H1 (cell line): ENCODE measurements at regions not wholly inside any gene's neighbourhood (a gene's known extent, or its start where the extent isn't known, plus 50 kb on each side); places are given as distances from the start of the nearest gene placed in this dataset.

Experiments
- CTCF ChIA-PET: fragments of 300-600 bp; sonication (Branson Sonifier 250); formaldehyde crosslinking; loops from one replicate; lab custom pipeline; 2021; ENCODE audit not compliant: partially characterized antibody; lab: Charles Lee
- POLR2A ChIA-PET: fragments of 300-600 bp; sonication (Branson Sonifier 250); formaldehyde crosslinking; loops from one replicate; lab custom pipeline; 2021; ENCODE audit warnings: inconsistent platforms; ENCODE audit not compliant: partially characterized antibody; lab: Charles Lee
- DNase-seq, 2 experiments: peaks; one replicate each; pipeline versions ENCODE4 v3.0.0 to v3.0.0-alpha.2; 2010 to 2022; ENCODE audit warnings: low spot score in 2 of 2, low read depth in 1 of 2, mixed read lengths in 1 of 2
- FAIRE-seq: peaks from 2 replicates; lab custom pipeline; 2011; peaks lifted over from hg19 to GRCh38; lab: Jason Lieb, UNC
- H2AFZ ChIP-seq: 2 replicates; pipeline ENCODE4 v1.8.1; 2012; ENCODE audit warnings: low read length, inconsistent platforms
- H2AK5ac ChIP-seq: 2 replicates; pipeline ENCODE4 v1.6.1; 2013; ENCODE audit warnings: low read depth, low read length
- H2BK120ac ChIP-seq: replicated peaks from 2 replicates; pipeline ENCODE3; 2013; ENCODE audit warnings: low read depth, low read length, inconsistent platforms
- H2BK12ac ChIP-seq: 2 replicates; pipeline ENCODE4 v1.6.1; 2013; ENCODE audit warnings: low read depth, low read length
- H2BK15ac ChIP-seq: 2 replicates; pipeline ENCODE4 v1.6.1; 2013; ENCODE audit warnings: low read length
- H2BK20ac ChIP-seq: 2 replicates; pipeline ENCODE4 v1.6.1; 2013; ENCODE audit warnings: low read length
- H2BK5ac ChIP-seq: 2 replicates; pipeline ENCODE4 v1.6.1; 2013; ENCODE audit warnings: low read depth, low read length
- H3K14ac ChIP-seq: 2 replicates; pipeline ENCODE4 v1.6.1; 2013; ENCODE audit warnings: inconsistent platforms; ENCODE audit not compliant: insufficient read length
- H3K18ac ChIP-seq: 2 replicates; pipeline ENCODE4 v1.6.1; 2013; ENCODE audit warnings: low read length; ENCODE audit errors: extremely low read depth
- H3K23ac ChIP-seq: 2 replicates; pipeline ENCODE4 v1.6.1; 2013; ENCODE audit warnings: inconsistent platforms; ENCODE audit not compliant: insufficient read length
- H3K23me2 ChIP-seq: 2 replicates; pipeline ENCODE4 v1.6.1; 2013; ENCODE audit warnings: low read depth, low read length
- H3K27ac ChIP-seq: 2 replicates; pipeline ENCODE4 v1.6.1; 2011; ENCODE audit warnings: low read depth, low read length, inconsistent platforms
- H3K27me3 ChIP-seq, 4 experiments: replicated peaks in 1 of 4; 1 replicate in 1 of 4; 2 replicates in 3 of 4; pipeline versions ENCODE4 v1.6.1 to v1.8.1; 2011 to 2013; ENCODE audit warnings: low read length in 3 of 4, mild to moderate bottlenecking in 3 of 4, inconsistent platforms in 2 of 4, mixed read lengths in 2 of 4, moderate library complexity in 1 of 4; ENCODE audit not compliant: control insufficient read depth in 3 of 4, insufficient read depth in 3 of 4; ENCODE audit errors: extremely low read depth in 1 of 4
- H3K36me3 ChIP-seq, 4 experiments: 2 replicates each; pipeline versions ENCODE4 v1.6.1 to v1.8.1; 2011 to 2013; ENCODE audit warnings: mild to moderate bottlenecking in 4 of 4, low read length in 3 of 4, moderate library complexity in 2 of 4, control low read depth in 1 of 4, inconsistent platforms in 1 of 4; ENCODE audit not compliant: insufficient read depth in 4 of 4, control insufficient read depth in 2 of 4
- H3K4ac ChIP-seq: replicated peaks from 2 replicates; pipeline ENCODE3; 2013; ENCODE audit warnings: low read length, low read depth, mixed read lengths, inconsistent platforms; ENCODE audit not compliant: insufficient read length
- H3K4me1 ChIP-seq, 4 experiments: replicated peaks in 1 of 4; 1 replicate in 1 of 4; 2 replicates in 3 of 4; pipeline versions ENCODE4 v1.6.1 to v1.8.1; 2011 to 2013; ENCODE audit warnings: low read length in 3 of 4, inconsistent platforms in 2 of 4, mixed read lengths in 1 of 4; ENCODE audit not compliant: insufficient read depth in 4 of 4, control insufficient read depth in 3 of 4
- H3K4me2 ChIP-seq, 2 experiments: 2 replicates each; pipeline versions ENCODE4 v1.6.1 to v1.8.1; 2011 to 2013; ENCODE audit warnings: low read depth in 2 of 2, low read length in 2 of 2, control low read depth in 1 of 2, inconsistent platforms in 1 of 2, mild to moderate bottlenecking in 1 of 2; ENCODE audit not compliant: insufficient read depth in 1 of 2
- H3K4me3 ChIP-seq, 4 experiments: fragments of 200-600, 300-600 bp in 1 of 4; sonication (generic), shearing (Covaris generic), sonication (Bioruptor Twin) in 1 of 4; 2 replicates each; pipeline versions ENCODE4 v1.5.1 to v1.8.1; 2011 to 2016; ENCODE audit warnings: low read length in 4 of 4, low read depth in 3 of 4, control low read depth in 2 of 4, inconsistent platforms in 2 of 4, mild to moderate bottlenecking in 2 of 4, mixed read lengths in 1 of 4, moderate library complexity in 1 of 4; ENCODE audit not compliant: insufficient read depth in 2 of 4; ENCODE audit errors: extremely low read depth in 1 of 4
- H3K56ac ChIP-seq: replicated peaks from 2 replicates; pipeline ENCODE3; 2013; ENCODE audit warnings: low read depth, mild to moderate bottlenecking, mixed read lengths, low read length, inconsistent platforms; ENCODE audit not compliant: insufficient read length
- H3K79me1 ChIP-seq: 2 replicates; pipeline ENCODE4 v1.6.1; 2013; ENCODE audit warnings: low read depth, low read length, control low read depth
- H3K79me2 ChIP-seq, 2 experiments: 2 replicates each; pipeline versions ENCODE4 v1.6.1 to v1.8.1; 2012 to 2013; ENCODE audit warnings: low read length in 2 of 2, mild to moderate bottlenecking in 2 of 2, inconsistent platforms in 1 of 2; ENCODE audit not compliant: insufficient read depth in 2 of 2, control insufficient read depth in 1 of 2
- H3K9ac ChIP-seq, 4 experiments: replicated peaks in 1 of 4; 1 replicate in 1 of 4; 2 replicates in 3 of 4; pipeline versions ENCODE4 v1.6.1 to v1.8.1; 2011 to 2013; ENCODE audit warnings: low read depth in 3 of 4, low read length in 3 of 4, control low read depth in 2 of 4, mild to moderate bottlenecking in 2 of 4, moderate library complexity in 2 of 4, inconsistent platforms in 1 of 4; ENCODE audit errors: extremely low read depth in 1 of 4
- H3K9me3 ChIP-seq, 2 experiments: 2 replicates each; pipeline versions ENCODE4 v1.6.1 to v1.8.1; 2012 to 2013; ENCODE audit warnings: mild to moderate bottlenecking in 2 of 2, moderate library complexity in 2 of 2, control low read depth in 1 of 2, inconsistent platforms in 1 of 2, low read depth in 1 of 2, low read length in 1 of 2, mixed read lengths in 1 of 2; ENCODE audit not compliant: insufficient read depth in 2 of 2
- H4K20me1 ChIP-seq, 2 experiments: replicated peaks in 1 of 2; 2 replicates each; pipeline versions ENCODE3 to v1.8.1; 2011 to 2013; ENCODE audit warnings: inconsistent platforms in 2 of 2, low read length in 2 of 2, mild to moderate bottlenecking in 1 of 2; ENCODE audit not compliant: insufficient read depth in 2 of 2, control insufficient read depth in 1 of 2
- H4K5ac ChIP-seq: 2 replicates; pipeline ENCODE4 v1.6.1; 2013; ENCODE audit warnings: low read length, low read depth, mixed read lengths, inconsistent platforms; ENCODE audit not compliant: insufficient read length
- H4K8ac ChIP-seq: 2 replicates; pipeline ENCODE4 v1.8.0; 2013; ENCODE audit warnings: mild to moderate bottlenecking, moderate library complexity, low read length, inconsistent platforms; ENCODE audit not compliant: insufficient read depth; ENCODE audit errors: extremely low read depth
- H4K91ac ChIP-seq: replicated peaks from 2 replicates; pipeline ENCODE3; 2013; ENCODE audit warnings: low read length, mixed read lengths, inconsistent platforms; ENCODE audit not compliant: insufficient read length
- BACH1 ChIP-seq: IDR thresholded peaks from 2 replicates; pipeline ENCODE4 v1.6.1; 2012; ENCODE audit warnings: low read length, improper control_type of control experiment
- CBX8 ChIP-seq: fragments of 300-800, 300-1000 bp; sonication (generic); IDR thresholded peaks from 2 replicates; pipeline ENCODE4 v1.7.1; 2016; ENCODE audit warnings: low read depth, low read length, borderline replicate concordance
- CREB1 ChIP-seq: IDR thresholded peaks from 2 replicates; pipeline ENCODE4 v1.6.1; 2012; ENCODE audit warnings: inconsistent platforms
- EP300 ChIP-seq, 2 experiments: IDR thresholded peaks; 1 replicate in 1 of 2; 2 replicates in 1 of 2; pipeline ENCODE4 v1.6.1; 2011 to 2012; ENCODE audit warnings: low read depth in 2 of 2, low read length in 2 of 2, mild to moderate bottlenecking in 2 of 2, borderline replicate concordance in 1 of 2, inconsistent platforms in 1 of 2, moderate library complexity in 1 of 2
- FOSL1 ChIP-seq: IDR thresholded peaks from 2 replicates; pipeline ENCODE4 v1.6.1; 2011; ENCODE audit warnings: mild to moderate bottlenecking, low read depth, low read length, moderate library complexity; ENCODE audit not compliant: insufficient read depth
- GABPA ChIP-seq: IDR thresholded peaks from 2 replicates; pipeline ENCODE4 v1.6.1; 2011; ENCODE audit warnings: mild to moderate bottlenecking, low read length, moderate library complexity, borderline replicate concordance; ENCODE audit not compliant: insufficient read depth
- JUN ChIP-seq: IDR thresholded peaks from 2 replicates; pipeline ENCODE4 v1.6.1; 2011; ENCODE audit warnings: low read depth, mild to moderate bottlenecking, improper control_type of control experiment, low read length
- KDM4A ChIP-seq: IDR thresholded peaks from one replicate; pipeline ENCODE4 v1.7.1; 2012; ENCODE audit warnings: low read depth, mild to moderate bottlenecking, moderate library complexity, low read length, inconsistent platforms; ENCODE audit not compliant: severe bottlenecking
- MAFK ChIP-seq: IDR thresholded peaks from 2 replicates; pipeline ENCODE4 v1.6.1; 2012; ENCODE audit warnings: low read depth, mild to moderate bottlenecking, improper control_type of control experiment, low read length
- POU5F1 ChIP-seq: IDR thresholded peaks from 2 replicates; pipeline ENCODE4 v1.6.1; 2011; ENCODE audit warnings: low read depth, mild to moderate bottlenecking, low read length, moderate library complexity
- RAD21 ChIP-seq, 2 experiments: IDR thresholded peaks in 1 of 2; conservative IDR thresholded peaks in 1 of 2; 2 replicates each; pipeline ENCODE4 v1.6.1; 2011; ENCODE audit warnings: low read depth in 2 of 2, low read length in 2 of 2, improper control_type of control experiment in 1 of 2, inconsistent platforms in 1 of 2, mild to moderate bottlenecking in 1 of 2, moderate library complexity in 1 of 2
- SIN3A ChIP-seq, 2 experiments: IDR thresholded peaks in 1 of 2; conservative IDR thresholded peaks in 1 of 2; 2 replicates each; pipeline ENCODE4 v1.6.1; 2011 to 2012; ENCODE audit warnings: low read length in 2 of 2, improper control_type of control experiment in 1 of 2, low read depth in 1 of 2, mild to moderate bottlenecking in 1 of 2
- SP1 ChIP-seq: IDR thresholded peaks from 2 replicates; pipeline ENCODE4 v1.6.1; 2011; ENCODE audit warnings: low read depth, low read length
- TAF1 ChIP-seq: IDR thresholded peaks from 2 replicates; pipeline ENCODE4 v1.6.1; 2011; ENCODE audit warnings: mild to moderate bottlenecking, low read depth, low read length
- YY1 ChIP-seq: IDR thresholded peaks from 2 replicates; pipeline ENCODE4 v1.6.1; 2011; ENCODE audit warnings: low read depth, mild to moderate bottlenecking, low read length
- WGBS, 2 experiments: shearing (Covaris generic) in 1 of 2; methylation state at CpG; one replicate each; pipeline versions ENCODE4 v1.1.6 to v1.1.7; 2013 to 2015; ENCODE audit warnings: low lambda C conversion rate in 2 of 2, mixed read lengths in 2 of 2, inconsistent platforms in 1 of 2, low coverage in 1 of 2, missing lambda C conversion rate in 1 of 2; ENCODE audit not compliant: insufficient replicate concordance in 2 of 2, insufficient coverage in 1 of 2, insufficient read length in 1 of 2; ENCODE audit errors: extremely low coverage in 1 of 2, missing lambda C conversion rate in 1 of 2; 5-methylcytosine and 5-hydroxymethylcytosine counted together

DNA sequence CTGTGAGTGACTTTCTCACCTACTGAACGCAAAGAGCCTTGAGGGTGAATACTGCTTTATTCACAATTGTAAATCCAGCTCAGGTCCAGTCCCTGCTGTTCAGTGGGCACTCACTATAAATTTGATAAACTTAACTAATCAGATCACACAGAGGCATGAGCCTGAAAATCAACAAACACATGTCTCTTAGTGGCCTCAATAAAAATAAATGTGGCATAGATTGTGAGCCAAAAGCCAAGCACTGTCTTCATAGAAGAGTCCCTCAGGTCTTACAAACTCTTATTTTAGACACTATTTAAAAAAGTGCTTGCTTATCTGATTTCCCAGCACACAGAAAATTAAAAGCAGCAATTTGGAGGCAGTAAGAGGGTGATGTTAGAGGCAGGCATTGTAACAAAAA, 957.7 kb downstream of the SLITRK5 start:
- no peak for DNase-seq
- no peaks in the 10 kb centered on the region for H3K27me3 ChIP-seq
- H4K91ac ChIP-seq = no peak overlapping the region
- no peak overlapping the region for H3K14ac ChIP-seq
- H3K36me3 ChIP-seq = no peaks in the 10 kb centered on the region
- no peak overlapping the region for H4K8ac ChIP-seq
- H4K5ac ChIP-seq = no peak overlapping the region
- no peak overlapping the region for H2AK5ac ChIP-seq
- WGBS, 2 experiments = 0% methylated on average over 1 of the region's 1 CpG; no CpG with 5 or more reads in 1 of the 2 experiments
- no peak overlapping the region for H2AFZ ChIP-seq
- H3K4ac ChIP-seq = no peak overlapping the region
- no peak for TF ChIP-seq GABPA
- TF ChIP-seq CREB1 = no peak
- no peak for TF ChIP-seq EP300 (IDR thresholded peaks at IDR 0.05; ENCODE audit: borderline replicate concordance in 1 of 2, low read depth in 2 of 2, low read length in 2 of 2)
- TF ChIP-seq KDM4A = no peak
- TF ChIP-seq MAFK = no peak
- no peak for TF ChIP-seq YY1
- TF ChIP-seq JUN = no peak
- no peak for TF ChIP-seq FOSL1
- TF ChIP-seq CBX8 = no peak
- TF ChIP-seq SIN3A (conservative IDR thresholded peaks at IDR 0.05 in 1 of 2, IDR thresholded peaks at IDR 0.05 in 1 of 2; ENCODE audit: low read depth in 1 of 2, low read length in 2 of 2) = no peak
- TF ChIP-seq SP1 = no peak
- TF ChIP-seq POU5F1 = no peak
- TF ChIP-seq BACH1 = no peak
- no peak for TF ChIP-seq TAF1
- TF ChIP-seq RAD21 (IDR thresholded peaks at IDR 0.05 in 1 of 2, conservative IDR thresholded peaks at IDR 0.05 in 1 of 2; ENCODE audit: low read depth in 2 of 2, low read length in 2 of 2) = no peak
- no peak overlapping the region for H3K9ac ChIP-seq
- no peak overlapping the region for H2BK20ac ChIP-seq
- H3K4me1 ChIP-seq = no peaks in the 10 kb centered on the region
- no peak overlapping the region for H3K4me3 ChIP-seq
- no peak overlapping the region for H2BK120ac ChIP-seq
- H3K27ac ChIP-seq = no peak overlapping the region
- no peak for FAIRE-seq
- no peaks in the 10 kb centered on the region for H3K79me1 ChIP-seq
- H3K23me2 ChIP-seq = no peaks in the 10 kb centered on the region; the same call in 1 of the 2 replicates
- ChIA-PET POLR2A (no interaction called here), CTCF (no interaction called here)
- H3K4me2 ChIP-seq = no peak overlapping the region
- no peak overlapping the region for H2BK12ac ChIP-seq
- H3K9me3 ChIP-seq = no peaks in the 10 kb centered on the region; a peak in 1 of 4 replicates
- H2BK15ac ChIP-seq = no peak overlapping the region
- no peak overlapping the region for H3K18ac ChIP-seq
- H4K20me1 ChIP-seq = no peaks in the 10 kb centered on the region
- no peak overlapping the region for H3K56ac ChIP-seq
- H3K79me2 ChIP-seq = no peaks in the 10 kb centered on the region
- H3K23ac ChIP-seq = no peak overlapping the region
- no peak overlapping the region for H2BK5ac ChIP-seq
